ENCODE measurements at regions not wholly inside any gene's neighbourhood (a gene's known extent, or its start where the extent isn't known, plus 50 kb on each side); places are given as distances from the start of the nearest gene placed in this dataset.

- no peak for TF ChIP-seq POLR2A (IDR thresholded peaks at IDR 0.05)
- TF ChIP-seq CTCF (IDR thresholded peaks at IDR 0.05): no peak
- TF ChIP-seq EP300 (IDR thresholded peaks at IDR 0.05): no peak
Observed at GRCh38 chr2:120589771-120590608, 145.7 kb upstream of the GLI2 start.
